B cell (primary cell): ENCODE measurements at regions not wholly inside any gene's neighbourhood (a gene's known extent, or its start where the extent isn't known, plus 50 kb on each side); places are given as distances from the start of the nearest gene placed in this dataset.

ENCODE experiments used
- ATAC-seq: fragments of 200-7000 bp; cut with Tn5 transposase; one replicate; pipeline ENCODE4 v1.10.0; 2021; ENCODE audit warnings: low read depth, mild to moderate bottlenecking, moderate number of reproducible peaks, moderate library complexity
- CTCF ChIA-PET: fragments of 350-600 bp; sonication (Branson Sonifier 250); formaldehyde crosslinking; loops from one replicate; lab custom pipeline; 2021; ENCODE audit warnings: antibody characterized with exemption, inconsistent platforms; lab: Charles Lee
- POLR2A ChIA-PET: fragments of 350-600 bp; sonication (Branson Sonifier 250); formaldehyde crosslinking; loops from one replicate; lab custom pipeline; 2021; ENCODE audit warnings: antibody characterized with exemption; lab: Charles Lee
- DNase-seq: peaks from one replicate; pipeline ENCODE4 v3.0.0; 2013
- H2AFZ ChIP-seq: 2 replicates; pipeline ENCODE4 v1.6.1; 2012; ENCODE audit warnings: mild to moderate bottlenecking, low read depth, low read length; ENCODE audit not compliant: insufficient read depth, poor library complexity, severe bottlenecking
- H3K27ac ChIP-seq, 2 donors: 1 replicate in 1 of 2; 2 replicates in 1 of 2; pipeline ENCODE4 v1.5.1; 2012 to 2013; ENCODE audit warnings: low read length in 2 of 2, mild to moderate bottlenecking in 2 of 2, moderate library complexity in 1 of 2
- H3K27me3 ChIP-seq, 4 experiments: fragments of 200-600 bp in 1 of 4; sonication (generic) in 1 of 4; replicated peaks in 1 of 4; 1 replicate in 2 of 4; 2 replicates in 2 of 4; pipeline versions ENCODE4 v1.6.1 to v1.7.0; 2013 to 2016; ENCODE audit warnings: low read length in 3 of 4, mild to moderate bottlenecking in 2 of 4, mixed read lengths in 1 of 4, moderate library complexity in 1 of 4; ENCODE audit not compliant: insufficient read depth in 4 of 4, control insufficient read depth in 3 of 4; ENCODE audit errors: control extremely low read depth in 1 of 4
- H3K36me3 ChIP-seq, 2 experiments: replicated peaks in 1 of 2; 1 replicate in 1 of 2; 2 replicates in 1 of 2; pipeline versions ENCODE4 v1.6.1 to v1.7.1; 2013; ENCODE audit warnings: low read length in 1 of 2; ENCODE audit not compliant: insufficient read depth in 2 of 2, control insufficient read depth in 1 of 2; ENCODE audit errors: control extremely low read depth in 1 of 2, extremely low read depth in 1 of 2
- H3K4me1 ChIP-seq, 2 donors: fragments of 200-600 bp in 1 of 2; sonication (generic) in 1 of 2; 1 replicate in 1 of 2; 2 replicates in 1 of 2; pipeline versions ENCODE4 v1.5.1 to v1.6.1; 2013 to 2017; ENCODE audit warnings: low read length in 2 of 2; ENCODE audit not compliant: control insufficient read depth in 2 of 2, insufficient read depth in 2 of 2
- H3K4me2 ChIP-seq: replicated peaks from 2 replicates; pipeline ENCODE3; 2012; ENCODE audit warnings: mild to moderate bottlenecking, low read depth, low read length; ENCODE audit not compliant: poor library complexity, severe bottlenecking
- H3K4me3 ChIP-seq, 5 experiments: fragments of 200-600 bp in 1 of 5; sonication (generic) in 1 of 5; 1 replicate in 3 of 5; 2 replicates in 2 of 5; pipeline versions ENCODE4 v1.5.1 to v1.7.0; 2011 to 2016; ENCODE audit warnings: low read length in 4 of 5, mild to moderate bottlenecking in 4 of 5, low read depth in 2 of 5, control low read depth in 1 of 5, moderate library complexity in 1 of 5; ENCODE audit not compliant: insufficient read depth in 1 of 5; ENCODE audit errors: control extremely low read depth in 1 of 5, extremely low read depth in 1 of 5
- H3K79me2 ChIP-seq: fragments of 200-600 bp; sonication (generic); one replicate; pipeline ENCODE4 v1.6.0; 2016; ENCODE audit warnings: low read length; ENCODE audit not compliant: control insufficient read depth, insufficient read depth
- H3K9ac ChIP-seq: fragments of 200-600 bp; sonication (generic); 2 replicates; pipeline ENCODE4 v1.6.1; 2017; ENCODE audit warnings: mild to moderate bottlenecking, low read length, moderate library complexity
- H3K9me3 ChIP-seq, 3 donors: one replicate each; pipeline versions ENCODE4 v1.6.1 to v1.7.1; 2013; ENCODE audit warnings: low read length in 2 of 3; ENCODE audit not compliant: control insufficient read depth in 2 of 3, insufficient read depth in 1 of 3; ENCODE audit errors: control extremely low read depth in 1 of 3
- H4K20me1 ChIP-seq: 2 replicates; pipeline ENCODE4 v1.6.0; 2012; ENCODE audit warnings: mild to moderate bottlenecking, low read length; ENCODE audit not compliant: insufficient read depth, control insufficient read depth, poor library complexity, severe bottlenecking
- H3K27ac Mint-ChIP-seq: one replicate; pipeline ENCODE4 v1.8.0; 2021; ENCODE audit warnings: mixed read lengths
- H3K27me3 Mint-ChIP-seq: one replicate; pipeline ENCODE4 v1.8.0; 2021; ENCODE audit warnings: mixed read lengths
- H3K4me1 Mint-ChIP-seq: one replicate; pipeline ENCODE4 v1.8.0; 2021; ENCODE audit warnings: mixed read lengths
- H3K4me3 Mint-ChIP-seq: one replicate; pipeline ENCODE4 v1.8.0; 2021; ENCODE audit warnings: mixed read lengths
- H3K9me3 Mint-ChIP-seq: one replicate; pipeline ENCODE4 v1.8.0; 2022; ENCODE audit warnings: mixed read lengths; ENCODE audit not compliant: insufficient read depth
- CTCF ChIP-seq: fragments of 200-600 bp; IDR thresholded peaks from one replicate; pipeline ENCODE4 v1.8.0; 2022; ENCODE audit warnings: antibody characterized with exemption, mild to moderate bottlenecking
- EZH2 ChIP-seq: IDR thresholded peaks from 2 replicates; pipeline ENCODE4 v1.6.1; 2012; ENCODE audit warnings: borderline replicate concordance, low read depth, mild to moderate bottlenecking, moderate library complexity, low read length; ENCODE audit not compliant: insufficient read depth, poor library complexity, severe bottlenecking
- WGBS: methylation state at CpG from one replicate; pipeline ENCODE4 v1.1.5; 2013; ENCODE audit warnings: missing lambda C conversion rate; ENCODE audit not compliant: insufficient coverage; 5-methylcytosine and 5-hydroxymethylcytosine counted together
- intact Hi-C: fragments of 100-400 bp; cut with micrococcal nuclease; formaldehyde crosslinking; loops from one replicate; pipeline ENCODE4 v1.10.0; 2022

- Mint-ChIP-seq H3K27ac (no peak overlapping the region), H3K4me3 (no peak overlapping the region), H3K9me3 (peaks cover 5% of the 10 kb centered on the region), H3K27me3 (peaks cover 49% of the 10 kb centered on the region), H3K4me1 (no peaks in the 10 kb centered on the region)
- CTCF ChIA-PET = no interaction called here
- peaks cover 0 to 22% (median 9%) of the 10 kb centered on the region in 4 experiments for H3K27me3 ChIP-seq
- H3K9ac ChIP-seq = no peak overlapping the region
- TF ChIP-seq EZH2 = no peak
- TF ChIP-seq CTCF = no peak
- no peak overlapping the region for H3K4me3 ChIP-seq
- 86% methylated on average over 6 of the region's 8 CpGs for WGBS
- H3K4me2 ChIP-seq = no peak overlapping the region
- no peaks in the 10 kb centered on the region for H3K36me3 ChIP-seq
- no peaks in the 10 kb centered on the region for H4K20me1 ChIP-seq
- POLR2A ChIA-PET = no interaction called here
- ATAC-seq = no peak
- intact Hi-C loops = no loop called here
- H3K4me1 ChIP-seq = no peaks in the 10 kb centered on the region
- no peak overlapping the region for H2AFZ ChIP-seq
- no peak overlapping the region for H3K27ac ChIP-seq
- DNase-seq = no peak
- peaks cover 0 to 7% (median 5%) of the 10 kb centered on the region in 3 donors for H3K9me3 ChIP-seq
- H3K79me2 ChIP-seq = no peaks in the 10 kb centered on the region
These were observed 158.5 kb downstream of the RRAGC start for GRCh38 chr1:38701088-38701487.

- ATAC-seq = no peak
- Histone ChIP-seq H4K20me1 (no peaks in the 10 kb centered on the region), H3K9me3 (peaks cover 0 to 7% (median 0%) of the 10 kb centered on the region in 3 donors), H2AFZ (no peak overlapping the region), H3K27ac (no peak overlapping the region), H3K27me3 (peaks cover 0 to 18% (median 7%) of the 10 kb centered on the region in 4 experiments), H3K4me2 (no peak overlapping the region), H3K36me3 (no peaks in the 10 kb centered on the region), H3K9ac (no peak overlapping the region), H3K4me1 (no peaks in the 10 kb centered on the region), H3K79me2 (no peaks in the 10 kb centered on the region), H3K4me3 (no peak overlapping the region)
- TF ChIP-seq CTCF = no peak
- no peak for TF ChIP-seq EZH2
- ChIA-PET CTCF (no interaction called here), POLR2A (no interaction called here)
- no peak overlapping the region for H3K27ac Mint-ChIP-seq
- H3K27me3 Mint-ChIP-seq = peaks cover 42% of the 10 kb centered on the region
- DNase-seq = no peak
- H3K9me3 Mint-ChIP-seq = peaks cover 1% of the 10 kb centered on the region
- no peaks in the 10 kb centered on the region for H3K4me1 Mint-ChIP-seq
- WGBS = 92% methylated on average over 3 of the region's 3 CpGs
- H3K4me3 Mint-ChIP-seq = no peak overlapping the region
- intact Hi-C loops = no loop called here
These were observed 159.5 kb downstream of the RRAGC start for GRCh38 chr1:38700077-38700470.
